Activated effector memory CD4-positive, alpha-beta T cell treated with anti-CD3 and anti-CD28 coated beads, Interleukin-2, amount 50 U/mL, for 16 hours (primary cell): ENCODE measurements at regions not wholly inside any gene's neighbourhood (a gene's known extent, or its start where the extent isn't known, plus 50 kb on each side); places are given as distances from the start of the nearest gene placed in this dataset.

Source experiments
- DNase-seq: peaks from one replicate; pipeline ENCODE4 v3.0.0-alpha.2; 2020

DNA sequence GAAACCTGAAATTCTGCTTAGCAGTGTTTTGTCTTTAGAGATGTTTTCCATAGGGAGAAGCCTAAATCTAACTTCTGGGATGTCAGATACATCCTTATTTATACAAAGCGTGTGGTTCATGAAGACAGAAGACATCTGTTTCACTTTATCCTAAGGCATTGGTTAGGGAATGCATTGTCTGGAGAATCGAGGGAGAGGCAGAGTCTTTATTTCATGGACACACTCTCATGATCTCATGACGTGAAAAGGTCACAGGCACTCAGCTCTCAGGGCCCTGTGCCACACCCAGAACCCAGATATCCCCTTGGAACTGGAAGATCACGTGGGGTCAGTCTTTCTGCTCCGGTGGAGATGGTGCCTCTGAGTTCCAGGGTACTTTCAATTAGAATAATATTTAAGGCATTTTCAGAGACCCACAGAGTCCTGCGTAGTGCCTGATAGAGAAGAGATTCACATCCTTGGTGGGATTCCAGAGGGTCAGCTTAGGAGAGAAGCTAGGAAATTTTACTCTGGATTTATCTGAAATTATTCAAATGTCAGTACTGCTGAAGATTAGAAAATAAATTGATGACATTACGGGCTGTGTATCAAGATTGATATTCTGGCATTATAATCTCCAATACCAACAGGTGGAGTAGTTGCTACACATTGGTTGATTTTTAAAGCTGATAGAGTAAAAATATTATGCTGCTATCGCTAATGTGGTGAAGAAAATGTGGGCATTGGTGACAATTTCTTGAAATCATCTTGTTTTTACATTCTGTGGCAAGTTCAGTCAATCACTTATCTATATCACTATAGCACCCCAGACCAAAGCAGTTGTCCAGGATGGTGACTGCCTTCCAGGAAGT lies 378.3 kb downstream of the MTRR start:
- DNase-seq, result no peak

DNA sequence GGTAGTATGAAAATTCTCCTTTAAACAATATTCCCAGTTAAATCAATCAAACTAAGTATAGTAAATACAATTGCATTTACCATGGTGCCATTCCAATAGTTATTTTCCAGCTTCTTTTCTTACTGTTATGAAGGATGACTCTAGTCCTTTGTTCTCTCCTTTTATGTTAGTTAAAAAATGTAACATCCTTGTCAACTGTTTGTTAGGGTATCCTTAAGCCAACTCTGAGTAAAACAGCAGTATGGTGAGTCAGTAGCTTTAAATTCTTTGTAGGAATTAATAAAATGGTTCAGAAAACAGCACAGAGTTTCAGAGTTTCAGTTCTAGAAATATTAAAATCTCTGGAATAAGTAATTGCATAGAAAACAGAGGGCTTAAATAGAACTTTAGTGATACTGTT lies 384.4 kb downstream of the MTRR start:
- DNase-seq, result no peak

DNA sequence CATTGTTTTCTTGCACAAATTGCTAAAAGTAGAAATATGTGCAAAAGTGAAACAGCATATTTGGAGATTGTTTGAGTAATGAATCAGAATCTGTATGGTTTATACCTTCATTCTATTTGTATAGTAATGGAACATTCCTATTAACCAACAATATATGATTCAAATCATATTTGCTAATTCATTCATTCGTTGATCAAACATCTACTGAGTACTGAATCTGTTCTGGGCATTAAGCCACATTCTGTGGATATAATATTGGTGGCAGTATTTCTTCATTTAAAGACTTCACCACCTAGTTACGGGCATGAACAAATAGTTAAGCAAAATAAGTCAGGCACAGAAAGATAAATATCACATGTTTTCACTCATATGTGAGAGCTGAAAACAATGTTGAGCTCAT lies 385.7 kb downstream of the MTRR start:
- DNase-seq, result no peak

DNA sequence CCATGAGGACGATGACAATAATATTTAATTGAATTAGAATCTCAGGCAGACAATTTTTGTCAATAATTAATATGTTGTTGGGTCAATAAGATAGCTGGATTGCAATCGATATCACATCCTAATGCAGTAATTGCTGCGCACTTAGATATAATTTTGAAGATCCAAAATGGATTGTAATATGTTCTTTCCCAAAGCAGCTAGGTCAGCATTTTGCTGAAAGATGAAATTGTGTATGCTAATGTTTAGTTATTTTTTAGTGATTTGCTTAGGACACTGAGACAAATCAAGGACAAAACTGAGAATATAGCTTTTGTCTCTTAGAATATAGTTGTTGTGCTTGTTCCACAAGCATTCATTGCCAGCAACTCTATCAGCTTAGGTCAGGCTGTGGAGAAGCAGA lies 389.9 kb downstream of the MTRR start:
- no peak for DNase-seq

DNA sequence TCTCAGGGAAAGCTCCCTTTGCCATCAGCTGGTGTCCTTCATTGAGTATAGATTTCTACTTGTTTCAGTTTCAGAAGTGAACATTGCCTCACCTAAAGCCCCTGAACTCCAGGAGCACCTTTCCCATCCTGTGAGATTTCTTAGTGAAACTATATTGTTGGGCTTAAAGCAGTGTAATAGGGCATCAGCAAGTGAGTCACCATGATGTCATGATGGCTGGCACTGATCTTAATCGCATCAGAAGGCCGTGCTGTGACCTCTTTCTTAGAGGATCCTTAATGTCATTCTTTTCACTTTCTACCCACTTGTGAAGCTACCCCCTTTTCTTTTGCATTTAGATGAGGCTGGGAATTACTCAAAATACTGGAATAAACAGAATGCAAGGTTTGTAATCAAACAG lies 401.3 kb downstream of the MTRR start:
- no peak for DNase-seq

DNA sequence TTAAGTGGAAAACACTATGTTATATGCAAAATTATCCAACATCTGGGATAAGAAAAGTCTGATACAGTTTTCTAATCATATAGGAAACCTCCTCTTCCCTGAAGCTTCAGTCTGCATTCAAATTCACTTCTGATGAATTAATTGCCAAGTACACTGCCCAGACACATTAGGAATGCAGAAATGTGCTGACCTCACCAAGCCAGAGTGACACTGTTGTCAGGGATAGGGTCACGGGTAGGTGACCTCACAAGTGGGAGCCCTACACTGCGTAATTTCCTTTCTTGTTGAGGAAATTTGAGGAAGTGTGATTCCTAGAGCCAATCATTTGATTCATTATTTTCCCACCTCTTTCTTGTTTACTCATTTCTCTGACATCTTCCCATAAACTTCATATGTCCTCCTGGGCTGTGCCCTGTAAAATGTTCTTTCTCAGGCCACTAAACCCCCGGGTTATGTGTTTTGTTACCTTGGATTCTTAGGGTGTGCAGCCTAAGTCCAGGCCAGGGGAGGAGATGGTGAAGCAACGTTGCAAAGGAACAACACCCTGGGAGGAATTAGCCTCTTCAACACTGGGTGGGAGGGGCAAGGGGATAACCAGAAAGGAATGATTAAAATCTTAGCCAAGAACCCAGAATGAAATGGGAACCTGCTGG lies 411.9 kb downstream of the MTRR start:
- no peak for DNase-seq

DNA sequence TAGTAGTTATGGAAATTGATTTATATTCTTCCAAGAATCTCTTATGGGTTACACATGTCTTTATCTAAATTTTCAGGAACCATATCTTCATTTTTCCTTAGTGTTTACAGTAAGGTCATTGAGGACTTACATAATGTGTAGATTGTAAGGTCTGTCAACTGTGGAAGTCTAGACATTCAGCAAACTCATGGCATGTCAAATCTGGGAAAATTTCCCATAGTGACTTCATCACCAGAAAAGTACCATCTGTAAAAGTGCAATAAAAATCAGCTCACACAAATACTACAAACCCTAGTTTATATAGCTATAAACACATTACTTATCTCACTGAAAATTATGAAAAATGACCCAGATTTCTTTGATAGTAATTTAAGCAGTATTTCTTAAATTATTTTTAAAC lies 419.4 kb downstream of the MTRR start:
- DNase-seq, result no peak

DNA sequence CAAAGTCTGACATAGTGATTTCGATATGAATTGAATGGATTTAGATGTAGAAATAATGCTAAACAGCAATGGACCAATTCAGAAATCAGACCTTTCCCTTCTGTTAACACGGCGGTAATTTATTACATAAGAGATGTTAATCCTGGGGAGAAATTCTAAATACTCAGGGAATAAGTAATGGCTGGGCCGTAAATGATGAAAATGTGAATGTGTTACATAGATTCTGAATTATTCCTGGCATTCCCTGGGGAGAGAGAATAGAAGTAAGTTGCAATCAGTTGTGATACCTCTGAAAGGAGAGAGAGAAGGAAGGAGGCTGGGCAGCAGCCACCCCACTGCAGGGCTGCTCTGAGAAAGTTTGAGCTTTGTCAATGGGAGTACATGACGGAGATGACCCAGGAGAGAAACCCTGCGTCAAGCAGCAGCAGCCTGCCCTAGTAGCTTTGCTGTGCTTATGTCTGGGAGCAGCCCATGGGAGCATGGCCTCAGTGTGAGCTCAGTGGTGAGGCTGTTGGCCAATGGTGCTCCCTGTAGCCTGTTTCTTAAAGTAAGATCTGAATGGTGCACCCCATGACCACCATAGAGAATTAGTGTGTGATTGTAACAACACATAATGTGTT lies 420.1 kb downstream of the MTRR start:
- no peak for DNase-seq

DNA sequence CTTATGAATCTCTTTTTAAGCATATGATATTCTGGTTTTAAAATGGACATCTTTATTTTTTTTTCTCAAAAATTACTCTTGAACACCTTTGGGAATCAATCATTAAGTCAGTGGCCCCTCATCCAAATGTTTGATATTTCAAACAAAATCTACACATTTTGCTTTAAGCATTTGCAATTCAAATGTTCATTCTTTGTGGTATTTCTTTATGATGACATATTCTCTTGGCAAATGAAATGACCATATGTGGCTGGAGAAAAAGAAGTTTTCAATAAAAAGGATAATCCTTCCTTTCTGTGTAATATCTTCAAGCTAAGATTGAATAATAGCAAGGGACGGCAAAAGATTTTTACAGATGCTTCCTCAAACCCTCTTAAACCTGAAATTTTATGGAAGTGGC lies 420.8 kb downstream of the MTRR start:
- no peak for DNase-seq

DNA sequence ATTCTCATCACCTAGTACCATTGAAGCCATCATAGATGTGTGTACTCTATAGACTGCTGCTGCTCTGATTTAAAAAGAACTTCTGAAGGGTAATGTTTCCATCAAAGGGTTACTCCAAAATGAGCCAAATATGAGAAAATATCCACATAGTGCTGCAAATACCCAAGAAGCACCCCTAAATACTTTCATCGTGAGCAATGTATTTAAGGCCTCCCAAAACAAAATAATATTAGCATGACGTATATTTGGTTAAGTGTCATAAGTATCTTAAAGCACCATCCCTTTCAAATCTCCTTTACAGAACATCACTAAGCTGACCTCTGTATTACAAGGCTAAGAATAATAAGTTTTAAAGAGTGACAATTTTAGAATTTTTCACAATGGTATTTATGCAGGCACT lies 421.8 kb downstream of the MTRR start:
- no peak for DNase-seq

DNA sequence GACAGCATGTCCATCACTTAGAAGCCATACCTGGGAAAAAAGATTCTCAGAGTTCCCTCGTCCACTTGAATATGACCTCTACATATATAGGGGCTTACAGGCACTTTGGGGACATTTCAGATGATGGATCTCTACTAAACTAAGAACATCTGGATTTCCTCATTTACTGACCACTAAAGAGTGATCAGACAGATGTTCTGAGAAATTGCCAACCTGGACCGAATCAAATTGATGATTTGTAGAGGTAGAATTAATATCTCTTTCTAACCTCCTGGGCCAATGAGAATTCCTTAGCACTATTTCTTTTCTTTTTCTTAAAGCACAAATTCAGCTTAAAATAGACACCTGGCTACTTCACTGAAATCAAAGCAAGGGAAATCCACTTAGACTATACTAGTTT lies 422.7 kb downstream of the MTRR start:
- DNase-seq, result no peak

DNA sequence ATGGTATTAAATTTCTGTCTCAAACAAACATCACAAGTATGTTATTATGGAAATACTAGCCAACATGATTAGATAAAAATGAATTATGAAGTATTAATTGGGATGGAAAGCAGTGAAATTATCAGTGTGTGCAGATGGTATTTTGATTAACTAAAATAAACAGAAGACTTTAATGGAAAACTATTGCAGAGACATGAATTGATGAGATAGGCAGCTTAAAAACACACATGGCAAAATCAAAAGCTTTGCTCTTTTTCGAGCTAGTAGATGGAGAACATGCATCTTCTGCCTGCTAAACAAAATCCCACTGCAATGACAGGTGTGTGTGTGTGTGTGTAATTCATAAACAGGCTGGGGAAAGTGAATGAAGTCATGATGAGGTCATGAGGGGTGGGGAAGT lies 426.2 kb downstream of the MTRR start:
- no peak for DNase-seq

DNA sequence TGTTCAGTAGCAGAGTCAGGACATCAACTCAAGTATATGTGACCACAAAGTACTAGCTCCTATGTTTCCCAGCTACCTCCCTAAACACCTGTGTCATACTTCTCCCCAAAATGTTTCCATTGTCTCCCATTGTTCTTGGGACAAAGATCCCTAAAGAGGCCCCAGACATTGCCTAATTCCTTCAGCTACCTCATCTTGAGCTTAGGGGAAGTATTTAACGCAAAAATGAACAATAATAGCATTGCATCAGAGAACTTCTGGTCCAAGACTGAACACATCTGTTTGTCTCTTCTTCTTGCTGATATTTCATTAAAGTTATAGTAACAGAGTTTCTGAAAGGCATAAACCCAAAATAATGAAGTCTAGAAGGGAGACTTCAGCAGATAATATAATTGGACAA lies 430.8 kb downstream of the MTRR start:
- DNase-seq, result no peak

DNA sequence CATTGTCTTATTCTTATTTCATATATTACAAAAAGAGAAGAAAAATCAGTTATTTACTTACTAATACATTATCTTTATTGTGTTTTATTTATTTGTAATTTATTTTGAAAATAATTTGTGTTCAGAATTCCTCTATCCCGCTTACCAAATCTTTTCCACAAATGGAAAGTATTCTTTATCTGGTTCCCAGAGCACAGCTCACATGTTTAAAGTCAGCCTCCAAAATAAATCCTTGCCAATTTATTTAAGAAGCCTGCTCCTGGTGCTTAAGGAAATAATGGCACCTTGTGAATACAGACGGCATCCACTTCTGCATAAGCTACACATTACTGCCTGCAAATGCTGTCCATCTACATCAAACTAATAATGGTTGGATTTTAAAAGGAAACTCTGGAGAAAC lies 435.4 kb downstream of the MTRR start:
- no peak for DNase-seq

DNA sequence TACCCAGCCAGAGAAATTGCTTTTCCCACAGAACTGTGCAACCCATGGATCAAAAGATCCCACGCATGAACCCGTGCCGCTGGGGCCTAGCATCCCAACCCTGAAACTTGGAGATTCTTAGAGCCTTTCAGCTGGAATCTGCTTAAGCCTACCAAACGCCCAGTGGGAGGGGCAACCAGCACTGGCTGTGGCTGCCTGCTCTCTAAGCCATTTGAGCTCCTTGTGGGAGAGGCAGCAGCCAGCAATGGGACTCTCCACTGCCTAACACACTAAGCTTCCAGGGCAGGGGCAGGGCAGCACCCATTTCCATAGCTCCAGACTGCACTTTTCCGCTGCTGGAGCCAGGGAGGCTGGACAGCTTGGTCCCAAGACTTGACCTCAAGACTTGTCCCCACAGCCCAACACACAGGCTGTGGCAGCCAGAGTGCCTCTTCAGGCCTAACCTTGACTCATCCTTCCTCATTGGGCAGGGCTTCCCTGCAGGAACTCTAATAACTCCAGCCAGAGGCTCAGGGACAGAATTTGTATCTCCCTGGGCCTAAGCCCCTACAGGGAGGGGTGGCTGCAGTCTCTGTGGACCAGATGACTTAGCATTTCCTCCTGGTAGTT lies 437.4 kb downstream of the MTRR start:
- DNase-seq, result no peak

DNA sequence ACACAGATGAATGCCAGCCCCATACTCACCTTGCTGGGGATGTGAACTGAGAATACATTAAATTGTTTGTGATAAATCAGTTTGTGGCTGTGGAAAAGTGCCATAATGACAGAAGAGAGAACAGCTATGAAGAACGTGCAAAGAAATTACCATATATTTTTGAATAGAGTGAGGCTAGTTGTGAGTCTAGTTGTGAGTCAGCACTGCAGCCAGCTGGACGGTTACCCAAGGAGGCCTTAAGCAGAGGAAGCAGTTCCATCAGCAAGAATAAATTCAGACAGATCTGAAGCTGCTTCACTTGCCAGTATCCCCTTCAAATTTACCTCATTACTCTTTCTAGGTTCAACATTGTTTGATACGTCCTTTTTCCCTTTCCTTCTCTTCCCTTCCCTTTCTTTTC lies 446.0 kb downstream of the MTRR start:
- no peak for DNase-seq

DNA sequence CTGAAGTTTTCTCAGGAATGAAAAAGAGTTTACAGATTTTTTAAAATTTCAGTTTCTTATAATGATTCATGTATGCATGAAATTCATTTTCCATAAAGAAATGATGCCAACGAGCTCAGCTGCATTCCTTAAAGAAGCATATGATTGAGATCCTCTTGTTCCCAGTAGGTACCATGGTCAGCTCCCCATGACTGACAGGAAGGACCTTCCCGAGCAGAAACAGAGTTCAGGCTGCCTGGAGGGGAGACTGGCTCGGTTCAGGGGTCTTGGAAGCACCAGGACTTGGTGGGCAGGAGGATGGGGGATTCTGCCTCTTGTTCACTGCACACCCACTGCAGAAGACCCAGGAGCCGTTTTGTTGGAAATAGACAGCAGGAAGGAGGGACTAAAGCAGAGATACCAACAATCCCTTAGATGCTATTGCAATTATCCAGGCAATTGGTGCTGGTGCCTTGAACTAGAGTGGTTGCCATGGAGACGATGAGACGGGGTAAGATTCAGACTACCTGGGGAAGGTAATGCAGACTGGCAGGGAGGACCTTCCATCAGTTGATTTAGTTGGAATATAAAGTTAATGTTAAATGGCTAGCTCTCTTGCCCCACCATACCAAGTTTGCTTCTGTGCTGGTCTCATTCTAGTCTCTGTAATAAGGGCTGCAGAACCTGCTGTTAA lies 447.8 kb downstream of the MTRR start:
- DNase-seq, result no peak

DNA sequence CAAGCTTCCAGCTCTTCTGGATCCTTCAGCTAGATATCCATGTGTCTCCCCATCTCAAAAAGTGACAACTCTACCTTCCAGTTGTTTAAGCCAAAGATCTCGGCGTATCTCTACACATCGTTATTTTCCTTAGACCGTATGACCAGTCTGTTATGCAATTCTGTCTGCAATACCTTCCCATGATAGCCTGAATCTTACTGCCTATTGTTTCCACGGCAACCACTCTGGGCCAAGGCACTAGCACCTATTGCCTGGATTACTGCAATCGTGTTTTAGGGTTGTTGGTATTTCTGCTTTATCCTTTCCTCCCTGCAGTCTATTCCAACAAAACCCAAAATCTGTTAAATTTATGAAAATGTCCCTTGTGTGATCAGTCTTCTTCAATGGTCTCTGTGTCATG lies 448.4 kb downstream of the MTRR start:
- DNase-seq, result no peak

DNA sequence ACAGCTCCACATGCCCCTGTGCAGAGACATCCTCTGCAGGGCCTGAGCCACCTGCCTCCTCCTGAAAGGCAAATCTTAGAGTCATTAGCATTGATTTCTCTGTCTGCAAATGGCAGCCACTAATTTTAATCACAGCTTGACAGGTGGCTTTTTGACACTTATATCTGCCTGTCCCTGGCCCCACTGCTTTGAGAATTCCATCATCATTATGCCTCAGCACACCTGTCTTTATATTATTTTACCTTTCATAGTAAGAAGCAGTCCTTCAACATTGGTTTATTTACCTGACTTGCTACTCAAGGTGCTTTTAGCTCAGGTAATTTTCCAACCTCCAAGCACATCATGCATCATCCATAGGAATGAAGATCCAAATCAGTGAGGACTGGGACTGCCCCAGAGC lies 451.3 kb downstream of the MTRR start:
- no peak for DNase-seq

DNA sequence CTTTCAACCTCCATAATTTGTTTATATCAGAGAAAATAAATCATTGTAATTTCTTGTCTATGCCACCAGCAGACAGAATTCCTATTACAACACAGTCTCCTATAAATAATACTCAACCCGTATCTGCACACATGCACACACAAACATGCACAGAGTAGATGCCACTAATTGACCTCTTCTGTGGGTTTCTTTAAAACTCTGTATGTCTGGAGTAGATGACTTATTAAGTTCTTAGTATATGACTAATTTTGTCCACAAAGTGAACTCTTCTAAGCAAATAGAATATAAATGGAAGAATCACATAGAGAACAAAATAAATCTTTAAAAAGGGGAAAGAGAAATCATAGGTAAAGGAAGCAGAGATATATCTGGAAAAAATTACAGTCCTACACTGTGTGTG lies 452.3 kb downstream of the MTRR start:
- no peak for DNase-seq

DNA sequence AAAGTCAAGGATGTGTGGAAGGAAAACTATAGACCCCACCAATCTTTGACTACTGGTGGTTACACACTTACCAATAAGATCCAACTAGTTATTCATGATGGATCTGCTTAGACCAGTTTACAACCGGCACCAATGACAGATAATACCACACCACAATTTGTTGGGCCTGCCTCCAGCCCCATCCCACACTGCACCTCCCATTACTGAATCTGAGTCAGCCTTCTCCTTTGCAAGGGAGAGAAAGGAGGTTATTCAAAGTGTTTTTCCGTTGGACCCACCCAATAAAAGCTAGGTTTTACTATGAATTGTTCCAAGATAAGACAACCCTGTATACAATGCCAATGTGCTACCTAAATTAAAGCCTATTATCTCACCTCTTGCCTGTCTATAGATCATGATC lies 453.5 kb downstream of the MTRR start:
- no peak for DNase-seq

DNA sequence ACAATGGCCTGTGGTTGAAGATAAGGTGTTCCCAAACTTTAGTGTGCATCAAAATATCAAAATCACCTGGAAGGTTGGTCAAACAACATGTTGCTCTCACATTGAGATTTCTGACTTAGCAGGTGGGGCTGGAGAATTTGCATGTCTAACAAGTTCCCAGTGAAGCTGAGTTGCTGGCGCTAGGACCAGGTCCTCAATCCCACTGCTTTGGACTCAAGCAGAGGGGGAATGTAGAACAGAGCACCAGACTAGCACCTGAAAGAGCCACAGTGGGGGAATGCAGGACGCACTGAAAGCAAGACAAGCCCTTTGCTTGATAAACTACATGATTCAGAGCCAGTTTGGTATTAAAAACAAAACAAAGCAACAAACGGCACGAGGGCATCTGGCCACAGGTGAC lies 458.1 kb downstream of the MTRR start:
- DNase-seq, result no peak

DNA sequence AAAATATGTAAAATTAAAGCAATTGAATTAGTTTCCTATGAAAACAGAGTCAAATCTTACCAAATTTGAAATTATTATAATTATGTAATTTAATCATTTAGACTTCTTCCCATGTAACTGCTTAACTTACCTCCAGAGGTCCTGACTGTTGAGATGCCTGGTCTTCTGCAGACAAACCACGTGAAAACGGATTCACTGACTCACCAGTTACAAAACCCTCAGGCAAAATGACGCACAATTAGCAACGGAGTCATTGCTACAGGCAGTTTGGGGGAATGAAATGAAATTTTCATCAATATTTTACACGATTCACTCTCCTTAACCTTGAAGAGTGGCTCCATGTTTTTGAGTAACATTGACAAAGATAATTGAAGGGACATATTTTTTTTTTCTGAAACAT lies 460.8 kb downstream of the MTRR start:
- DNase-seq, result no peak
